Left lung (tissue), 4 donors: ENCODE measurements at regions not wholly inside any gene's neighbourhood (a gene's known extent, or its start where the extent isn't known, plus 50 kb on each side); places are given as distances from the start of the nearest gene placed in this dataset.

Source experiments
- ATAC-seq: fragments of 200-7000 bp; cut with Tn5 transposase; one replicate; pipeline ENCODE4 v1.9.1; 2020; ENCODE audit warnings: moderate library complexity
- DNase-seq, 4 donors: peaks; one replicate each; pipeline ENCODE4 v3.0.0-alpha.2; 2013 to 2020
- H3K27ac ChIP-seq, 2 donors: fragments of 200-600 bp; sonication (generic) in 1 of 2; one replicate each; pipeline versions ENCODE4 v1.5.0 to v1.8.0; 2020 to 2021
- H3K27me3 ChIP-seq, 2 donors: fragments of 200-600 bp; sonication (generic) in 1 of 2; one replicate each; pipeline versions ENCODE4 v1.5.0 to v1.8.0; 2020 to 2021
- H3K36me3 ChIP-seq, 2 donors: fragments of 200-600 bp; sonication (generic) in 1 of 2; one replicate each; pipeline versions ENCODE4 v1.5.0 to v1.8.0; 2020 to 2021
- H3K4me1 ChIP-seq, 2 donors: fragments of 200-600 bp; one replicate each; pipeline ENCODE4 v1.8.0; 2021
- H3K4me3 ChIP-seq, 2 donors: fragments of 200-600 bp; sonication (generic) in 1 of 2; one replicate each; pipeline versions ENCODE4 v1.5.0 to v1.8.0; 2020 to 2021; ENCODE audit warnings: mild to moderate bottlenecking in 1 of 2
- H3K9me3 ChIP-seq, 2 donors: fragments of 200-600 bp; sonication (generic) in 1 of 2; one replicate each; pipeline versions ENCODE4 v1.5.0 to v1.8.0; 2020 to 2021
- intact Hi-C, 2 donors: fragments of 100-400 bp; cut with DNase I; formaldehyde crosslinking; loops; one replicate each; pipeline versions ENCODE4 v1.11.2 to v1.14.2; 2022
- TF ChIP-seq, protein P1 (sequence below), 2 donors: fragments of 200-600 bp; sonication (generic) in 1 of 2; IDR thresholded peaks; one replicate each; pipeline versions ENCODE4 v1.5.0 to v1.8.0; 2021; ENCODE audit warnings: antibody characterized with exemption in 2 of 2
- donor health status: DM: no; HTN: yes; CAD: no.
- donor health status: DM: no; HTN: no; CAD: no.

GRCh38 chr6:169956580-169956979 is 205.2 kb downstream of the ERMARD start:
- peaks cover 0 to 8% of the 10 kb centered on the region in 2 donors for H3K4me1 ChIP-seq
- H3K9me3 ChIP-seq: no peaks in the 10 kb centered on the region
- no peak overlapping the region for H3K4me3 ChIP-seq
- peaks cover 5 to 48% of the 10 kb centered on the region in 2 donors for H3K27me3 ChIP-seq
- DNase-seq: peak in 1 of 4 donors; percentile 69
- TF ChIP-seq, protein P1, sequence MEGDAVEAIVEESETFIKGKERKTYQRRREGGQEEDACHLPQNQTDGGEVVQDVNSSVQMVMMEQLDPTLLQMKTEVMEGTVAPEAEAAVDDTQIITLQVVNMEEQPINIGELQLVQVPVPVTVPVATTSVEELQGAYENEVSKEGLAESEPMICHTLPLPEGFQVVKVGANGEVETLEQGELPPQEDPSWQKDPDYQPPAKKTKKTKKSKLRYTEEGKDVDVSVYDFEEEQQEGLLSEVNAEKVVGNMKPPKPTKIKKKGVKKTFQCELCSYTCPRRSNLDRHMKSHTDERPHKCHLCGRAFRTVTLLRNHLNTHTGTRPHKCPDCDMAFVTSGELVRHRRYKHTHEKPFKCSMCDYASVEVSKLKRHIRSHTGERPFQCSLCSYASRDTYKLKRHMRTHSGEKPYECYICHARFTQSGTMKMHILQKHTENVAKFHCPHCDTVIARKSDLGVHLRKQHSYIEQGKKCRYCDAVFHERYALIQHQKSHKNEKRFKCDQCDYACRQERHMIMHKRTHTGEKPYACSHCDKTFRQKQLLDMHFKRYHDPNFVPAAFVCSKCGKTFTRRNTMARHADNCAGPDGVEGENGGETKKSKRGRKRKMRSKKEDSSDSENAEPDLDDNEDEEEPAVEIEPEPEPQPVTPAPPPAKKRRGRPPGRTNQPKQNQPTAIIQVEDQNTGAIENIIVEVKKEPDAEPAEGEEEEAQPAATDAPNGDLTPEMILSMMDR (IDR thresholded peaks at IDR 0.05): no peak
- H3K36me3 ChIP-seq: no peaks in the 10 kb centered on the region
- no peak for ATAC-seq
- intact Hi-C loops: no loop called here
- H3K27ac ChIP-seq: no peak overlapping the region

DNA sequence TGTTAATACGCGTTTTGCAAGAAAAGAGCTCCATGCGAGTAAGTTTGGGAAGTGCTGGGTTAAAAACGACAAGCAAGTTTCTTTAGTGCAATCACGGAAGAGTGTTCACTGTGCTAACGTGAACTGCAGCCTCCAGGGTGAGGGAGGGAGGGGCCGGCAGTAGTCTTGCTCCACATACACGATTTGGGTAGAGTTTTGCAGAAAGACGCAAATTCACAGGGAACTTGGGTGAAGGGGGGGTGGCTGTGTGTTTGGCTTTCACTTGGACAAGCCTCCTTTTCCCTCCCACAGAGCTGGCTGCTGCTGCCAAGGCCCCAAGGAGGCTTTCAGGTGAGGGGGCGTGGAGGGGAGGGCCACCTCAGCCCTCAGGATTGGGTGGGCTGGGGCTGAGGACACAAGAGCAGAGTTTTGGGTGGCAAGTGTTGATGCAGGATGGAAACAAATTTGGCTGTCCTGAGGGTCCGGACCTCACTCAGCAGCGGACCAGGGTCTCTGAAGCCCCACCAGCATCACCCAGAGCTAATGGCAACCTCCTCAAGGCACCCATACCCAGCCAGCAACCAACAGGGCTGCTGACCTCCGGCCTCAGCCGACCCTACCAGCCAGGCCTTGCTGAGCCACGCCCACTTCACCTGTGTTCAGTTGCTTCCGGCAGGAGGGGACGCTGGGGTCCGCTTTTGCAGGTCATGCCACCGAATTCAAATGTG is 204.5 kb downstream of the ERMARD start:
- Histone ChIP-seq H3K9me3 (no peaks in the 10 kb centered on the region), H3K27me3 (peaks cover 5 to 41% of the 10 kb centered on the region in 2 donors), H3K27ac (no peak overlapping the region), H3K4me3 (no peak overlapping the region), H3K36me3 (no peaks in the 10 kb centered on the region), H3K4me1 (peaks cover 0 to 3% of the 10 kb centered on the region in 2 donors)
- intact Hi-C loops: no loop called here
- DNase-seq (peak in 1 of 4 donors; percentile 69), ATAC-seq (no peak)
- TF ChIP-seq, protein P1 (IDR thresholded peaks at IDR 0.05): no peak

- intact Hi-C loops: no loop called here
These were observed 203.6 kb downstream of the ERMARD start for GRCh38 chr6:169954977-169955376.

GRCh38 chr6:169953686-169954085 is 202.3 kb downstream of the ERMARD start:
- Histone ChIP-seq H3K27ac (no peak overlapping the region), H3K4me3 (no peak overlapping the region), H3K4me1 (no peaks in the 10 kb centered on the region), H3K36me3 (no peaks in the 10 kb centered on the region), H3K9me3 (no peaks in the 10 kb centered on the region), H3K27me3 (peaks cover 4 to 19% of the 10 kb centered on the region in 2 donors)
- DNase-seq (no peak), ATAC-seq (no peak)
- intact Hi-C loops: no loop called here
- TF ChIP-seq, protein P1 (IDR thresholded peaks at IDR 0.05): no peak

More at GRCh38 chr6:169954977-169955376, 203.6 kb downstream of the ERMARD start:
- Histone ChIP-seq H3K4me1 (peaks cover 0 to 3% of the 10 kb centered on the region in 2 donors), H3K27me3 (peaks cover 5 to 32% of the 10 kb centered on the region in 2 donors), H3K4me3 (no peak overlapping the region), H3K9me3 (no peaks in the 10 kb centered on the region), H3K36me3 (no peaks in the 10 kb centered on the region), H3K27ac (no peak overlapping the region)
- ATAC-seq: no peak
- DNase-seq: no peak
- TF ChIP-seq, protein P1 (IDR thresholded peaks at IDR 0.05): no peak

DNA sequence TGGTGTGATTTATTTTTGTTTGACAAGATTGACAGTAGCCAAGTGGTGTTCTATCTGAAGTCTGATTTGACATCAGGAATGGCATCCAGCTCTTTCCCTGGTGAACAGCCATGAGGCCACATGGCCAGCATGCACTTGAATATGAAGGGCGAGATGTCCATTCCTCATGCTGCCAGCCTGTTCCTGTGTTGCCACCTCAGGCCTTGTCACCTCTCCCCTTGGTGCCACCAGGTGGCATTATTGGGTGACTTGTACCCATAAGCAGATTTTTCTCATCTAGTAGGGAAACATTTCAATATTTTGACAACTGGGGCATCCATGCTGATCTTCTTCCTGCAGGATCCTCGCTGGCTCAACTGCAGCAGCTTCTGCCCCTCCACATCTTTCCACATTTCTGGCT is 199.1 kb downstream of the ERMARD start:
- Histone ChIP-seq H3K36me3 (no peaks in the 10 kb centered on the region), H3K4me1 (no peaks in the 10 kb centered on the region), H3K9me3 (no peaks in the 10 kb centered on the region), H3K27me3 (peaks cover 0 to 11% of the 10 kb centered on the region in 2 donors), H3K27ac (no peak overlapping the region), H3K4me3 (no peak overlapping the region)
- intact Hi-C loops: no loop called here
- ATAC-seq (peak; percentile 68), DNase-seq (no peak)
- TF ChIP-seq, protein P1 (IDR thresholded peaks at IDR 0.05): peak in 1 of 2 donors; percentile 43
